A673 (cell line): ENCODE measurements at regions not wholly inside any gene's neighbourhood (a gene's known extent, or its start where the extent isn't known, plus 50 kb on each side); places are given as distances from the start of the nearest gene placed in this dataset.

Experiments
- EZH2 ChIP-seq: fragments of 200-600 bp; sonication (generic); IDR thresholded peaks from 2 replicates; pipeline ENCODE4 v1.6.1; 2017; ENCODE audit warnings: borderline replicate concordance, low read depth, mild to moderate bottlenecking, mixed read lengths, antibody characterized with exemption, low read length; ENCODE audit not compliant: poor library complexity, severe bottlenecking
- TF ChIP-seq, protein P1 (sequence below): fragments of 300-800, 200-600 bp; sonication (generic); conservative IDR thresholded peaks from 2 replicates; pipeline ENCODE4 v1.5.1; 2017; ENCODE audit warnings: low read depth, mild to moderate bottlenecking, antibody characterized with exemption, low read length, moderate library complexity, mixed read lengths

DNA sequence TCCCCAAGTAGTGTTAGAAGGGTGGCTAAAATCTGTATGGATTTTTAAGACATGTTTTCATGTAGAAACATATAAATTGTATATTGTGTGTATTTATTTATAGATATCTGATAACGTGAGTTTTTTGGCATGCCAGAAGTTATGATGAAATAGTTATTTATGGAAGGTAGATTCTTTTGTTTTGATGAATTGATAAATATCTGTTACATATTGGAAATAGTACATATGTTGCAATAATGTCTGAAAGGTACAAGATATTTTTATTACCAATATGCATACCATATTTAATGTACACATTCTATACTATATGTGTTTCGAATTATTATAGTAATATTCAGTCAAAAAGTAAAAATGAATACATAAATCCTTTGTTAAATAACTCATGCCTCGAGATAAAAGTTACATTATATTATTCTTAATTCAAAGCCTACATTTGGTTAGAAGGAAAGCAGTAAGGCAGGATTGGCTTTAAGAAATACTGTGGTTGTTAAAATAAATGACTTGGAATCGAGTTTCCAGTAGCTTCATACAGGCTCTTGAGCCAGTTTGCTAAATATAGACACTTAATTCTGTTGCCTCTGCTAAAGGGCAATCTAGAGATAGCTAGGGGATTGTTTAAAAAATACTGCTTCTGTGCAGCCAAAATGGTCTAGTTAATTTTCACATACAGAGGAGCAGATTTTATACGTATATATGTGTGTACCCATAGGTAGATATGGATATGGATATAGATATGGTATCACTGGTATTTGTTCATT, 1175.1 kb upstream of the B3GALT2 start:
- TF ChIP-seq, protein P1, sequence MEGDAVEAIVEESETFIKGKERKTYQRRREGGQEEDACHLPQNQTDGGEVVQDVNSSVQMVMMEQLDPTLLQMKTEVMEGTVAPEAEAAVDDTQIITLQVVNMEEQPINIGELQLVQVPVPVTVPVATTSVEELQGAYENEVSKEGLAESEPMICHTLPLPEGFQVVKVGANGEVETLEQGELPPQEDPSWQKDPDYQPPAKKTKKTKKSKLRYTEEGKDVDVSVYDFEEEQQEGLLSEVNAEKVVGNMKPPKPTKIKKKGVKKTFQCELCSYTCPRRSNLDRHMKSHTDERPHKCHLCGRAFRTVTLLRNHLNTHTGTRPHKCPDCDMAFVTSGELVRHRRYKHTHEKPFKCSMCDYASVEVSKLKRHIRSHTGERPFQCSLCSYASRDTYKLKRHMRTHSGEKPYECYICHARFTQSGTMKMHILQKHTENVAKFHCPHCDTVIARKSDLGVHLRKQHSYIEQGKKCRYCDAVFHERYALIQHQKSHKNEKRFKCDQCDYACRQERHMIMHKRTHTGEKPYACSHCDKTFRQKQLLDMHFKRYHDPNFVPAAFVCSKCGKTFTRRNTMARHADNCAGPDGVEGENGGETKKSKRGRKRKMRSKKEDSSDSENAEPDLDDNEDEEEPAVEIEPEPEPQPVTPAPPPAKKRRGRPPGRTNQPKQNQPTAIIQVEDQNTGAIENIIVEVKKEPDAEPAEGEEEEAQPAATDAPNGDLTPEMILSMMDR: no peak
- TF ChIP-seq EZH2: no peak
